Stimulated activated CD4-positive, alpha-beta T cell treated with anti-CD3 and anti-CD28 coated beads, Interleukin-1b, Interleukin-23, amount 100 ng/mL, for 1 hour (primary cell): ENCODE measurements at regions not wholly inside any gene's neighbourhood (a gene's known extent, or its start where the extent isn't known, plus 50 kb on each side); places are given as distances from the start of the nearest gene placed in this dataset.
"Not testable (repeated sequence)": the region's sequence is repeated elsewhere in the genome, so short reads cannot be mapped to it uniquely, and the experiment has no call there.

ENCODE experiments used
- DNase-seq, 2 donors: peaks; one replicate each; pipeline ENCODE4 v3.0.0-alpha.2; 2020; ENCODE audit warnings: low read depth in 2 of 2

DNA sequence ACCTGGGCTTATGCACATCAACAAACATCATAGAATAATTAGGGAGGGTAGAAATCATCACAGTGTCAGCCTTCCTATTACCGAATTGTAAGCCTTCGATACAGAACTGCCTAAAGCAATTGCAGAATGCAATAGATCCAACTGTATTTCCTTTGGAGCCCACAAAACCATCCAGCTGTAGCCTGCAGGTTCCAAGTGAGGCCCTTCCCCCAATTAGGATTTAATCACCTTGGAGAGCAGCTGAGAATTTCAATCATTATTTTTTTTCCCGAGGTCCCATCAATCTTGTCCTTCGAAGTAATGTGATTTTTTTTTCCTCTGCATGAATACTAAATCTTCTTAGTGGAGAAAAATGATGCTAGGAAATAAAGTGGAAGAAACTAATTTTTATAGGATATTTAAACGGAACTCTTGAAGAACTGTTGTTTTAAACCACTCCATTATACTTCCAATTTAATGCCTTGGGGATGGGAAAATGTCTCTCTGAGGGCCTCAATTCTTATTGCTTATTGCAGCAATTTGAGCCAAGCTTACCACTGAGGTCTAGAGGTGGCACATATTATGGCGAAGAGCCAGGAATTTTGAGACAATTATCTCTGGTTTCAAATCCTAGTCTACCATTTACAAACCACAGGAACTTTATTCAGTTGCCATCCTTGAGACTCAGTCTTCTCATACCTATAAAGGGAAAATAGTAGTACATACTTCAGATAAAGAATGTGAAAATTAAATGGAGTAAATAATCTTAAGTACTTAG lies 953.4 kb upstream of the IGFBP7 start:
- DNase-seq: no peak

DNA sequence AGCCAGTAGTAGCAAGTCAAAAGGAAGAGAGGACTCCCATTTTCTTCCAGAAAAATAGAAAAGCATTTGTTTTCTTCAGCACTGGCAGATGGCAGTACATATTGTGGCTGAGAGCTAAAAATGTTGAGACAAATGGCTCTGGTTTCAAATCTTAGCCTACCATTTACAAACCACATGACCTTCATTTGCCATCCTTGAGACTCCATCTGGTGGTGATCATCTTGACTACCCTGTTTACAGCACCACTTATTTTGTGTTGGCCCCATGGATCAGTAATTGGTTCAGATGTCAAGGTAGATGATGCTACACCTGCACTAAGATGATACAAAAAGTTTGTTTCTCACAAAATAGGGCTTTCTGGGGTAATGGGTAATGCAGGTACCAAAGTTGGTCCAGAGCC lies 951.8 kb upstream of the IGFBP7 start:
- no peak for DNase-seq

DNA sequence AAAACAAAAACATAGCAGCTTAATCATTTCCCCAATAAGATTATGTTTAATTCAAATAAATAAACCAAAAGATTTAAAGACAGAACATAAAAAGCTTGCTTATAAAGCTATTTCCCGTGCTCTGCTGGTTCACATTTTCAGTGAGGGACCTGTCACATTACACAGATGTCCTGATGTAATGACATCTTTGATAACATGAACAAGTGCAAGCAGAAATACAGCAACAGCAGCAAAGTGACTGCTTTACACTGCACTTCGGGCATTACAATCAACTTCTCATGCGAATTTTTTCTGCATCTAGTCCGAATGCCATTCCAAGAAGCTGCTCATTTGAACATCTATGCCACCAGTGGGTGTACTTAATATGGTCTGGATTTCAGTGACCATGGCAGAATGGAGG lies 940.3 kb upstream of the IGFBP7 start:
- DNase-seq: no peak

DNA sequence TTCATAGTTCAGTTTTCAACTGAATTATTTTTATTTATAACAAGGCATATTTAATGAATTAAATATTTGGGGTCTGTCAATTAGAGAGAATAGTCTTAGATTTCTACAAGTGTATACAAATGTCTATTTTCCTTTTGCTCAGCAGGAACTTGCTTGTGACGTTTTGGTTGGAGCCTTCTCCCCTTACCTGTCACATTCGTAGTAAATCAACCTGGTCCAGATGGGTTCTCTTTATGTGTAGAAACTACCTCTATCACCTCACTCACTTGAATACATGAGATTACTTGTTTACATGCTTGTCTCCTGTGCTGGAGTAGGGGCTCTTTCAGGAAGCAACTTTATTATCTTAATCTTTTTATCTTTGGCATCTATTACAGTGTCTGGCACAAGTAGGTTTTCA lies 938.3 kb upstream of the IGFBP7 start:
- no peak for DNase-seq

DNA sequence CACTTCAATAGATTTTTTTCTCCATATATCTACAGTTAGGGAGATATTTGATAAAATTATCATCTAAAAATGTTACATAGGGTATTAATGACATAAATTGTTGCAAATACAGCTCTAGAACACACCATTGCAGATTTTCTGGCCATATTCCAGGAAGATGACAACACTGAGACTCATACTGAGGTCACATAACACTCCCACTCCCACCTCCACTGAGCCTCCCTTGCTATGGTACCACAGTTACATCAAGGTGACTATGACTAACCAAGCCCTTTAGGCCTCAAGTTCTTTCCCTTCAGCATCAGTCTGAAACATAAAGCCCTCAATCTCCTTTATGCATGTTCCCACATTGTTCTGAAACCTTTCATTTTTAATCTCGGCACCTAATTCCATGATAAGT lies 932.0 kb upstream of the IGFBP7 start:
- DNase-seq: no peak

DNA sequence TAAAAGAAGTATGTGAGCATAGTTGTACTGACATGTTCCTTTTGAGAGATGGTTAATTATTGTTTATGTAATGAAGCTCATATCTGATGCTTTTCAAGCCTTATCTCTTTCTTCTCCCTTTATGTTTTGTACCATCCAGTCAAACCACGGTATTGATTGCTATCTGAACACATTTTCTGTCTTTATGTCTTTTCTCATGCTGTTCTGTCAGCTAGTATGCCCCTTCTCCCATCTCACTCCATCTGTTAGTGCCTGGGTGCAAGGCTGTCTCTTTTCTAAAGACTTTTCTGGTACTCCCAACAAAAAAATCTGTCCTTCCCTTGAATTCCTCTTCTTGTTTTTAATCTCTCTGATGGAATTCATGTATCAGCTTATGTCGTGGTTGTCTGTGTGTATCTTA lies 883.8 kb upstream of the IGFBP7 start:
- DNase-seq: no peak

DNA sequence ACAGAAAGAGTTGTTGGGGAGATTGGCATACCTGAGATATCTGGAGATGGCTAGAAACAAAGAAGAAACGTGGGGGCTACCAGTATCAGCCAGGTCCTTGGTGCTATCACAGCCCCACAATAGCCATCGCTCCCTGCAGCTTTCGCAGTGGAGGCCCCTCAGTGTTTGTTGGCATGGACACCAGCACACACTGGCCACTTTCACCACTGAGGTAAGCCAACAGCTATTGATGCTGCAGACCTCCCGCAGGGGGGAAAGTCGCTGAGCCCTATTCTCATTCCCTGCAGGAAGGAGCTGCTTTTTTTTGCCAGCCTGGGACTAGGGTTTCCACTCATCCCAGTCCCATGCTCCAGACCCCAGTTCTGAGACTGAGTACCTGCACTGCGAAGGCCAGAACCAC lies 879.2 kb upstream of the IGFBP7 start:
- DNase-seq: no peak

DNA sequence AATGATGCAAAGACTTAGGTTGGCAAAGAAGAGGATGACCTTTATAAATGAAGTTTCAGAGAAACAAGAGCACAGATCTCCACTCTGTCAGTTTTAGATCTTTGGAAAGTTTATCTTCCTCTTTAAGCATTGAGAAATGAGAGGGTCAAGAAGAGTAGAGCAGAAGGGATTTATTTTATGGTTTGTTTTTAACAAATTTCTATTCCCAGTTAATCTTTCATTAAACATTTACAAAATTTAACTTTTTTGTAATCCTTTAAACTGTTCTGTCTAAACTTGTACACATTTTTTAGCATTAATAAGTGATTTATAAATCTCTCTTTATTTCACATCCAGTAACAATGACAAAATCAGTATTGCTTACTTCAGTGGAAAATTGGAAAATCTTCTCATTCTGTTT lies 875.0 kb upstream of the IGFBP7 start:
- DNase-seq: no peak

DNA sequence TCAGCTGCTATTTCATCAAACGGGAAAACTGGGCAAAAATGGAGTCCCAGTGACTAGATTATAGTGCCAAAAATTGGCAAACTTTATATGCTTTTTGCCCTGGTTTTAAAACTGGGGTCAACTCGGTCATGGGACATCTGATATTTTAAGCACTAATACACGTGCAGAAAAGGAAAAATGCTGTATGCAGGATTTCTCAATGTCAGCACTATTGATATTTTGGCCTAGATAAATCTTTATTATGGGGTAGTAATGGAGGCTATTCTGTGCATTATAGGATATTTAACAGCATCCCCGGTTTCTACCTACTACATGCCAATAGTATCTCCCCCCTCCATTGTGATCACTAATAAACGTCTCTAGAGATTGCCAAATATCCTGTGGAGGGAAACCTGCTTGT lies 870.9 kb upstream of the IGFBP7 start:
- no peak for DNase-seq

DNA sequence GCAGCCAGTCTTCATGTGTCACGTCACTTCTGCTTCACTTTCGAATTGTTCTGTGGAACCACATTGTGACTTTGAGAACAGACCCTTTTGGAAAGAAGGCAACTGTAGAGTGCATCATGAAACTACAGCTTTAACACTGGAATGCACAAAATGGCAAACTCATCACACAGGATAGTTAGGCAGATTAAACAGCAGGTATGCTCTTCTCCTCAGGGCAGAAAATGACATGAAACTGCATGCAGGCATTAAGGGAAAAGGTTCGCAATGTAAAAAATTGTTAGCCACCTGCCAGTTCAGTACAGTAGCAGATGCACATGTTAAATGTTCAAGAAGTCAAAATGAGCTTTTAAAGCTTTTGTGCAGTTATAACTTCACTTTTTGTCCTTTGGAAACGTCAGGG lies 864.6 kb upstream of the IGFBP7 start:
- DNase-seq: no peak

DNA sequence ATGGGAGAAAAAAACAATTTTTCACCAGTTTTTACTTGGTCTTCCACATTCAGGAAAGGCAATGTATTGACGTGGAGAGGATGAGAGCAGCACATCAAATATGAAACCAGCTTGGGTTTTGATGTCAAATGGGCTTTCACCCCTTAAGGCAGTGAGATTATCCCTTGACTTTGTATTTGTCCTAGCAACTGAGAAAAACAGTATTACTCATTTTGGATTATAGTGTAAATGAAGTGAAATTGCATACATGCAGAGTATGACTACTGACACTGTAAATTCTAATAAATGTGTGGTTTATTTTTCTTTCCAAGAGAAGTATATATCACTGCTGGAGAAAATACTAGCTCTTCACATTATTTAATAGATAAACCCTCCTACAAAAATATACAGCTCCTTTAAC lies 863.6 kb upstream of the IGFBP7 start:
- DNase-seq: no peak

DNA sequence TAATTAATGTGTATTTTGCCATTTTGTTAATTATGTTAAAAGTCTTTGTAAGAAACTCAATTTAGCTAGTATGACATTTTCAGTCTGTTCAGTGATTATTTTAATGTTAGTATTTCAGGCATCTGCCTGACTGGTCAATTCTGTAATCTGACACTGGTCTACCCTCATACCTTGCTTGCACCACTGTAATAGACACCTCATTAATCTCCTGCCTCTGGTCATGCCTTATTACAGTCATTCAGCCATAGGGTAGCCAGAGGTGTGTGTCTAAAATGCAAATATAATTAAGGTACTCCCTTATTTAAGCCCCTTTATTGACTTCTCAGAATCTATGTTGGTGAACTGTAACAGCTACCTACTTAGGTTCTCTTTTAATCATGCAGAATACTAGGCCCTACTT lies 861.1 kb upstream of the IGFBP7 start:
- DNase-seq: no peak

DNA sequence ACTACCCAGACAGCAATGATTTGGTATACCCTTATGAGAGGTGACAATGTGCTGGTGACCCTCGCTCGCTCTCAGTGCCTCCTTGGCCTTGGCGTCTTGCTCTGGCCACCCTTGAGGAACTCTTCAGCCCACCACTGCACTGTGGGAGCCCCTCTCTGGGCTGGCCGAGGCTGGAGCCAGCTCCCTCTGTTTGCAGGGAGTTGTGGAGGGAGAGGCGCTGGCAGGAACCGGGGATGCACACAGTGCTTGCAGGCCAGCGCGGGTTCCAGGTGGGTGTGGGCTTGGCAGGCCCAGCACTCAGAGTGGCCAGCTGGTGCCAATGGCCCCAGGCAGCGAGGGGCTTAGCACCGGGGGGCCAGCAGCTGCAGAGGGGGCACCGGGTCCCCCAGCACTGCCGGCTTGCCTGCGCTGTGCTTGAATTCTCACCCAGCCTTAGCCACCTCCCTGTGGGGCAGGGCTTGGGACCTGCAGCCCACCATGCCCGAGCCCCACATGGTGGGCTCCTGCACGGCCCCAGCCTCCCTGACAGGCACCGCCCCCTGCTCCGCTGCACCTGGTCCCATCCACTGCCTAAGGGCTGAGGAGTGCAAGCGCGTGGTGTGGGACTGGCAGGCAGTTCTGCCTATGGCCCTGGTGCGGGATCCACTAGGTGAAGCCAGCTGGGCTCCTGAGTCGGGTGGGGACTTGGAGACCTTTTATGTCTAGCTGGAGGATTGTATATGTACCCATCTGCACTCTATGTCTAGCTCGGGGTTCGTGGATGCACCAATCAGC lies 857.0 kb upstream of the IGFBP7 start:
- DNase-seq: no peak

DNA sequence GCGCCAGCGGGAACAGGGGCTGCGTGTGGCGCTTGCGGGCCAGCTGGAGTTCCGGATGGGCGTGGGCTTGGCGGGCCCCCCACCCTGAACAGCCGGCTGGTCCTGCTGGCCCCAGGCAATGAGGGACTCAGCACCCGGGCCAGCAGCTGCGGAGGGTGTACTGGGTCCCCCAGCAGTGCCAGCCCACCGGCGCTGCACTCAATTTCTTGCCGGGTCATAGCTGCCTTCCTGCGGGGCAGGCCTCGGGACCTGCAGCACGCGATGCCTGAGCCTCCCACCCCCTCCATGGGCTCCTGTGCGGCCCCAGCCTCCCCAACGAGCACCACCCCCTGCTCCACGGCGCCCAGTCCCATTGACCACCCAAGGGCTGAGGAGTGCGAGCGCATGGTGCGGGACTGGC lies 855.2 kb upstream of the IGFBP7 start:
- DNase-seq: not testable (repeated sequence)

DNA sequence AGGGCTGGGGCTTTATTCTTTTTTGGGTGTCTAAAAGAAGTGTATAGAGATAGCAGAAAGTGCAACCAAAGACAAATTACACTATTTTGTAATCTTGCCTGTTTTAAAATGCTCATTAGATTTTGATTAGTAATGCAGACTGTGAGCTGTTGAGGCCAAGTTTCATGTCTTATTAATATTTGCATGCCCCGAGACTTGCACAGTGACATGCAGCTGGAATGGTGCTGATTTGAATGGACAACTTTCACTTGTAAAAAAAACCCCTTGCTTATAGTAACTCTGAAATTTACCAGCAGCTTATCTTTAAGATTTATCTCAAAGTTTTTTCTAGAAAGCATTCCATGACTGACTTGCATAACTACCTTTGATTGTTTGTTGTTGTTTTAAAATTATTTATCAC lies 835.1 kb upstream of the IGFBP7 start:
- no peak for DNase-seq

DNA sequence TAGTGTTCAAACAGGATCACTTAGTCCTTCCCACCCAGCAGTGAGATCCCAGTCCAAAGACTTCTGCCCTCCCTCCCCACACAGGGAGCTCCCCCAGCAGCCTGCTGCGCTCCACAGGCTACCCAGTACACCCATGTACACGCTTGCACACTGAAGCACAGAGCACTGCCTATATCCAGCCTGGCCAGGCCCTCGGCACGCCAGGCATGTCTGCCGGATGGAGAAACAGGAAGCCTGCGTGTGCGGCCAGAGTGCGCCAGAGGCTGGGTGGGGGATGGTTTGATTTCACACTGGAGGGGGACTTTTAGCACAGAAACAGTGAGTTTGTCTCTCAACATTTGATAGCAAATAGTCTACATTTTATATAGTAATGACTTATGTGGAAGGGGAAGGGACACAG lies 833.5 kb upstream of the IGFBP7 start:
- DNase-seq: no peak

DNA sequence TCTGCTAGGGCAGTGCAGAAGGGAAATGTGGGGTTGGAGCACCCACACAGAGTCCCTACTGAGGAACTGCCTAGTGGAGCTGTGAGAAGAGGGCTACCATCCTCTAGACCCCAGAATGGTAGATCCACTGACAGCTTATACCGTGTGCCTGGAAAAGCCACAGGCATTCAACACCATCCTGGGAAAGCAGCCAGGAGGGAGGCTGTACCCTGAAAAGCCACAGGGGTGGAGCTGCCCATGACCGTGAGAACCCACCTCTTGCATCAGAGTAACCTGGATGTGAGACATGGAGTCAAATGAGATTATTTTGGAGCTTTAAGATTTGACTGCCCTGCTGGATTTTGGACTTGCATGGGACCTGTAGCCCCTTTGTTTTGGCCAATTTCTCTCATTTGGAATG lies 827.1 kb upstream of the IGFBP7 start:
- not testable (repeated sequence) for DNase-seq

DNA sequence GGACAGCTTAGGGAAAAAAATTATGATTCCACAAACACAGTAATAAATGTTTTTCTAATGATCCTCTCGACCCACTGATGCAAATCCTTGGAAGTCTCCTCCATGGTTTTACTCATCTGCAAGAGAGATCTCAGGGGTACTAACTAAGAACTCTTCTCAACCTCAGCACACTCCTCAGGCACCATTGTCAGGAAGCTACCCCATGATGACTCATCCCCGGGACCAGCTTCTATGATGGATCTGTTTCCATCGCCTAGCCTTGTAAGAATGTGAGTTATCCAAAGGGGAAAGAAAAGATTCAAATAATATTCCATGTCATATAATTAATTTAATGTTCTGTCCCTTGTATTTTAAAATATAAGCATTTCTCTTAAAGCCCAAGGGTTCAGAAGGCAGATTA lies 816.1 kb upstream of the IGFBP7 start:
- DNase-seq: no peak

DNA sequence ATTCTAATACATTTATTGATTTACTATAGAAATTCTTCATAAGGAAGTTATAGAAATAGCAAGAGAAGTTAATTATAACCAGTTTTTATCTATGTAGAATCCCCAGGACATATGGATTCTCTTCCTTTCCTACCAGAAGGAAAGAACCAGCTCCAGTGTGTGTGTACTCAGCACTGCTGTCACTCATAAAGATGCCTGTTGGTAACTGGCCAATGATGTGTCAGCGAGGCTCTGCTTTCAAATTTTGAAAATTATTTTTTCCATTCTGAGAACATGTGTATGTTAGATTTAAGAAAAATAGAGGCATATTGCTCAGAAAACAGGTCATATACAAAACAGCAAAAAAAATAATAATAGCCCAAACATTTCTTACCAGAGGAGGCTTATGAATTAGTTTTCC lies 814.8 kb upstream of the IGFBP7 start:
- DNase-seq: no peak

DNA sequence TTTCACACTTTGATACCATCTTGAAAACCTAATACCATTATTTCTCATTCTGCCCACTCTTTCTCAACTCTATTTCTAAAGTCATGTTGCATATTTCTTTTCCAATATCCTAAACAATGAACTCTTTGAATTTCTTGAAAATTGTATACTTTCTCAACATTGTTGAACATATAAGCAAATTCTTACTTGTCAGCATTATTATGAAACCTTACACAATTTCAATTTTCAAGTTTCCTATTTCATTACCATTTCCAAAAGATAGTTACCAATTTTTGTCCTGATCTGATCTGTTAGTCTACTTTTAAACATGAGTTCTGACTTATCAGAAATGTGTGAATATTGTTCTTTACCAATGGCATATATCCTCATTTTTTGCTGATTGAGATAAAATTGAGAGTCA lies 806.3 kb upstream of the IGFBP7 start:
- DNase-seq: no peak

DNA sequence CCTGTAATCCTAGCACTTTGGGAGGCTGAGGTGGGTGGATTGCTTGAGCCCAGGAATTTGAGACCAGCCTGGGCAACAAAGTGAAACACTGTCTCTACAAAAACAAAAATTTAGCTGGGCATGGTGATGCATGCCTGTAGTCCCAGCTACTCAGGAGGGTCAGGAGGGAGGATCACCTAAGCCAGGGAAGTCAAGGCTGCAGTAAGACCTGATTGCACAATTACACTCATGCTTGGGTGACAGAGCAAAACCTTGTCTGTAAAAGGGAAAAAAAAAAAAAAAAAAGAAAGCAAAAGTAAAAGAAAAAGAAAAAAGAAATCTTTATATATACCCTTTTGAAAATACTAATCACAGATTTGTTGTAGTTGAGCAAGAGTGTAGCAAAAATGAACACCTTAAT lies 801.0 kb upstream of the IGFBP7 start:
- no peak for DNase-seq

DNA sequence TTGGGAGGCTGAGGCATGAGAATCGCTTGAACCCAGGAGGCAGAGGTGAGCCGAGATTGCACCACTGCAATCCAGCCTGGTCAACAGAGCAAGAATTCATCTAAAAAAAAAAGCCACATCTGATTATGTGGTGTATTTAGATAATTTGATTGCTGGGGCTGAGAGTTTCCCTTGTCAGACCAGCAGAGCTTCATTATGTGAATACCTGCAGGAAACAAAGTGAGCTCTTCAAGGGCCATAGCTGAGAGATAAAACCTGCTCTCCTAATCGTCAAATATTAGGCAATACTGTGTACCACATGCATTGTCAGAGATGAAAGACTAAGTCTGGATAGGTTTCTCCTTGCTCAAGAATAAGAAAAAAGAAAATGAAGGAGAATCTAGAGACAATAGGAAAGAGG lies 800.0 kb upstream of the IGFBP7 start:
- DNase-seq: no peak

DNA sequence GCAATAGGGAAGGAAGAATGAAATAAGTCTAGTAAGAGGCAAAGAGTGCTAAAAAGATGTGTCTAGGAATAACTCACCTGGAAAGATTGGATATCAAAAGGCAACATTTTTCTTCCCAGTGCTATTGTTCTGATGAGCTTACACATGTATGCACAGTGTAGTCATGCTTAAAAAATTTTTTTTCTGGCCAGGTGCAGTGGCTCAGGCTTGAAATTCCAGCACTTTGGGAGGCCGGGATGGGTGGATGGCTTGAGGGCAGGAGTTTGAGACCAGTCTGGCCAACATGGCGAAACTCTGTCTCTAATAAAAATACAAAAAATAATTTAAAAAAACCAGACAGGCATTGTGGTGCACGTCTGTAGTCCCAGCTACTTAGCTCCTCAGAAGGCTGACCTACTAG lies 795.8 kb upstream of the IGFBP7 start:
- DNase-seq: no peak

DNA sequence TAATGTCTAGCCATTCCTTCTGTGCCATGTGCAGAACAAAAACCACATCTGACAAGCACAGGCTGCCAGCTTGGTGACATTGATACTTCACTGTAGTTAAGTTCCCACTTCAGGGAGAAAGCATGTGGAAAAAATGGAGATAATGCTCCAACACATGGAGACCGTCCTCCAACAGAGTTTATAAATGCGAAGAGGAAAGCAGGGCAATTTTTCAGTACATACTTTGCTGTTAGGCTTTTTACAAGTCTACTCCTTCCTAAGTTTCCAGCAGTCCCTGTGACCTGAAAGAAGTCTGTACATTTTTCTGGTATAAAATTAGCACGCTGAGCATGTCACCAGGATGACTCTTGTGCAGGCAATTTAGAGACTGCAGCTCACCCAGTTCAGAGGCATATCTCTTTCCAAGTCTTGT lies 766.9 kb upstream of the IGFBP7 start:
- no peak for DNase-seq
